Hippocampal formation (tissue), 2 donors: ENCODE measurements at regions not wholly inside any gene's neighbourhood (a gene's known extent, or its start where the extent isn't known, plus 50 kb on each side); places are given as distances from the start of the nearest gene placed in this dataset.

Experiments used
- DNase-seq, 2 donors: peaks; one replicate each; lab custom pipeline; 2025; lab: John Stamatoyannopoulos, UW

- no peak for DNase-seq
These were observed 116.6 kb downstream of the GLI2 start for GRCh38 chr2:120852200-120852815.

DNA sequence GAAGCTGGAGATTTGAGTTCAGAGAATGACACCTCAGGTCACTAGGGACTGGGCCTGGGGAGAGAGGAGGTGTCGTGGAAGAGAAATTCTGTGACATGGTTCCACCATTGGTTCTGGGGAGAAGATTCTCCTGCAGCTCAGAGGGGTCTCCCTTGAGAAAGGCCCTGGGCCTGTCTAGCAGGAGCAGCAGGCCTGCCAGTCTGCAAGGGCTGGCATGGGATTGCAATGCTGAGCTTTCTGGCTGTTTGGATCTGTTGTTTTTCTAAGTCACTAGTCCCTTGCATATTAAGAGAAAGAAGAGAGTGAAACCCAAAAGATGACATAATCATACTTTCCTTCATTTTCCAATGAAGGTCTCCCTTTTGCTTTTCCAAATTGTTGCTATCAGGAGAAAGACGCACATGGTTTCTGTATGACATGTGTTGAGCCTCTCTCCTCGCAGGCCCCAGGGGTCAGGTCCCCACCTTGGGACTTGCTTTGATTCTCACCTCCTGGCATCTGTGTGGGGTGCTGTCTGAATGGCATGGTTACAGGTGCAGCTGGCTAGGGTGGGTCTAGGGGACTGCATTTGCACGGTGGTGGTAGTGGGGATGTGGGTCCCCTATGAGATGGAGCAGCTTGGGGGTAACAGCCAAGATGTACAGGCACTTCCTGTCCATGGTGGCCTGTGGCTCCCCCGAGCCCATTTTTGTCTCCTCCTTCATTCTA, 117.8 kb downstream of the GLI2 start:
- DNase-seq, result no peak

GRCh38 chr2:120854014-120854620, 118.4 kb downstream of the GLI2 start:
- DNase-seq, result no peak

GRCh38 chr2:120854766-120855530, 119.3 kb downstream of the GLI2 start:
- DNase-seq, result no peak

DNA sequence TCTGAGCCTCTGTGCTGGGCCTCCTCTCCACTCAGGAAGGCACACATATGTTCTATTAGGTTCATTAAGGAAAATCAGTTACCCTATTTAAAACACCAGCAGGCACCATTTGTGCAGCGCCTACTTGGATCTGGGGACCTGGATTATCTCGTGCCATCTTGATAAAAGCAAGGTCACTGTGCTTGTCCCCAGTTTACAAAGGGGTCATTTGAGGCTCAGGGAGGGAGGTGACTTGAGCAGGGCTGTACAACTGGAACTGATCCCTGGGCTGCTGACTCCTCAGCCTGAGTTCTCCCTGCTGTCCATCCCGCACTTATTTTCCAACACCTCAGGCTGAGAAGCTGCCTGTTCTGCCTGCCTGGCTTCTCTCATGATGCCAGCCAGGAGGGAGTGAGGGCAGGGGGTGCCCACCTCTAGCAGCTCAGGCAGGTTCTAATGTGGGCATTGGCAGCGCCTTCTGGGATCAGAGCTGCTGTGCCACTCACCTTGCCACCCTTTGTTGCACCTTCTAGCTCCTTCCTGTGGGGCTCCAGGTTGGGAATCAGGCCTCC, 120.3 kb downstream of the GLI2 start:
- DNase-seq, result no peak

DNA sequence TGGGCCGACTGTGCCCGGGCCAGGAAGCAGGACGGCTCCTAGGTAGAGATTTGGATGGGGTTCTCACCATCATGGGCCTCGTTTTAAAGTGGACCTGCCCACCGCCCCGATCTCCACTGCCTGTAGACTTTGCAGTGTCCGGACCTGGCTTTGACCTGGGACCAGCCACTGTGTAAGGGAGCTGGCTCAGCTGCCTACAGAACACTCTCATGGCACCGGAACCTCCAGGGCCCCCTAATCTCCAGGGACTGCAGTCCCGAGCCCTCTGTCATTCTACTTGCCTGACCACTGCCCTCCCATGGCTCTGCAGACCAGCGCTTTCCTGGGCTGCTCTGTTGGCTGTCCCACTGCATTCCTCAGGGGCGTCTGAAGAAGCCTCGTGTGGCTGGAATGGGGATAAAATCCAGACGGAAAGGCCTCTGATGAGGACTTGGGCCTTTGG, 120.8 kb downstream of the GLI2 start:
- DNase-seq, result no peak

- no peak for DNase-seq
These were observed 121.8 kb downstream of the GLI2 start for GRCh38 chr2:120857422-120857821.

GRCh38 chr2:120857931-120858330, 122.3 kb downstream of the GLI2 start:
- no peak for DNase-seq

- DNase-seq, result peak; percentile 48
These were observed 122.9 kb downstream of the GLI2 start for GRCh38 chr2:120858361-120859106.

GRCh38 chr2:120859128-120859527, 123.5 kb downstream of the GLI2 start:
- no peak for DNase-seq

DNA sequence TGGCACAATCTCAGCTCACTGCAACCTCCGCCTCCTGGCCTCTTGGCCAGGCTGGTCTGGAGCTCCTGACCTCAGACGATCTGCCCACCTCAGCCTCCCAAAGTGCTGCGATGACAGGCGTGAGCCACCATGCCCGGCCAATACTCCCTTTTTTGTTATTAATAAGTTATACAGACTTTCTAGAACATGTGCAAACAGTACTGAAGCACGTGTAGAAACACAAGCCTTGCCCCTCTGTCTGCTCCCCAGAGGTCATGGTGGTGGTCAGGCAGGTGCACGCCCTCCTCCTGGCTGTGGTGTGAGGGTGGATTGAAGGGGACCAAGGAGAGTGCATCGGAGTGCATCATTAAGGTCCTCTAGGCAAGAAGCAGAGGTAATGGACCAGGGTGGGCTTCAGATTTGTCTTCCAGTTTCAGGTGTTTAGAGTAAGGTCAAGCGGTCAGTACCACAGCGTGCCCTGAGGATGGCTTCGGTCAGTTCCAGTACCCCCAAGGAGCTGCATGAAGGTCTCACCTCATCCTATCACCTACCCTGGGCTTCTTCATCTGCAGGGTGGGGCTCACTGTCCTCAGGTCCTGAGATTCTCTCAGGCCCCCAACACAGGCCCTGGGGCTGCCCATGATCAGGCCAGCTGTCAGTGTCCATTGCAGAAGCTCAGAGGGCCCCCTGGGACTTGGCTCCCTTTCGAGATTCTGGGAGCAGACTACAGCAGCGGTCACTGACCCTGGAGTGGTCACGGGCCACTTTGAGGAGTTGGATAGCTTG, 124.3 kb downstream of the GLI2 start:
- DNase-seq, result no peak

DNA sequence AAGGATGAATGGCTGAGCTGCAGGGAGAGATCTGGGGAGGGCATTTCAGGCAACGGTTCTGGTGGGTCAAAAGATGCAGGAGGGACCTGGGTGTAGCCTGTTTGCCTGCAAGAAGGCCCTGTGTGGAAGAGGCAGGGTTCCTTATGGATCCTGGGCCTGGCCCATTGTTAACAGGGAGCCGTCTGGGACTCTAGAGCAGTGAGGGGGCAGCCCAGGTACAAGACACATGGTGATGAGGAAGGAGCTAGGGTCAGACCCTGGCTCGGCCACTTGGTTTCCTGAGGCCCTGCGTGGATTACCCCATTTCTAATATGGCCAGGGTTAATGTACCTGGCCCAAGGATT, 124.9 kb downstream of the GLI2 start:
- DNase-seq, result no peak

GRCh38 chr2:120861191-120861575, 125.5 kb downstream of the GLI2 start:
- DNase-seq, result no peak

DNA sequence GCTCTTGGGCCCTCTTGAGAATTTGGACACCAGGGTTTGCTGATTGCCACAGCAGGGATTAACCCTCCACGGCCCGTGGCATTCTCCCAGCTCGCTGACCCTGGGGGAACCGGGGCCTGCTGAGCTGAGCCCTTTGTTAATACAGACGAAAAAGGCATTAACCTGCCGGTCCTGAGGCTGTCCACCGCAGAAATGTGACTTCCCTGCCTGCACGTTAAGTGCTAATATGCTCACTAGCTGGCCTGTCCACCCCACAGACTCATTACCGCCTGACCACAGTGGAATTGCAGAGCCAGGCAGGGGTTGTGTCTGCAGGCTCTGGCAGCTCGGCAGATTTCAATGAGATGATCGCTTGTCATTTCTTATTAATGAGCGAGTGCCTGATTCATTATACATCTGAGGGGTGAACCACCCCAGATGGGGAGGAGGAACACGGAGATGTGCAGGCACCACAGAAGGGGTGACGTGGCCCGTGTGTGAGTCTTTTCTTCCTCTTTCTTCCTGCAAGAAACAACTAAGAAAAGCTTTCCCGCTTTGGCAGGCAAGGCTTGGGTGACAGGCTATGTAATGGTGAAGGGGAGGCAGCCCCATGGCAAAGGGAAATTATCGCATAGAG, 126.0 kb downstream of the GLI2 start:
- no peak for DNase-seq

DNA sequence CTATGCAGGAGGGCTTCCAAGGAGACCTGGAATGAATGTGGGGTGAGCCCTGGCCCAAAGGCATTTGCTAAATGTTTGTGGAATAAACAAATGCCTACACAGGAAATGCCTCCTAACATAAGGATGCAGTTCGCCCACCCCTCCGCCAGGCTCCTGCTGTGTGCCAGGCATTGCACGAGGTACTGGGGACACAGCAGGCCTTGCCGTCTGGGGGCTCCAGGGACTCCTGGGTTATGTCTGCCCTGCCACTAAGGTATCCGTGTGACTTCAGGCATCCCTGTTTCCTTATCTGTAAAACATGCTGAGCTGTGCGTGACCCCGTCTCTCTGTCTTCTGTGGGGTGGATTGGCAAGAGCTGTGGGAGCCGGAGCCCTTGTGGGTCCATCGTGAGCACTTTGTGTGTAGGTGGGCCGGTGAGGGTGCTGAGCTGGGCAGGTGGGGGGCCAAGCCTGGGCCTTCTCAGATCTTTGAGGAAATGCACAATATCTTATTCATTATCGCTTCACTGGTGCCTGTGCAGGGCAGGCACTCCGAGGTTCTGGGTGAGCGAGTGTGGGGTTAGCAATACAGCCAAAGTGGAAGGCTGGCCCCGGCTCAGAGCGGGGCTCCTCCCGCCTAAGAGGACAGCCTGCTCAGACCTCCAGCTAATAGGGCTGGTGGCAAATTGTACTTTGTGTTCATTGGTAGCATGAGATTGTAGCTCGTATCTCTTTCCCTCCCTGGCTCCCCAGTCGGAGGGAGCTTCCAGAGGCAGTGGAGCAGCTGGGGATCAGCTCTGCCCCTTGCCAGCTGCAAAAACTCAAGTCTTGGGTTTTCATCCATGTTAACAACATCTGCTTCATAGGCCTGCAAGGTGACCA, 126.8 kb downstream of the GLI2 start:
- DNase-seq, result no peak

- no peak for DNase-seq
These were observed 127.5 kb downstream of the GLI2 start for GRCh38 chr2:120863146-120863545.

GRCh38 chr2:120863661-120864320, 128.1 kb downstream of the GLI2 start:
- DNase-seq, result no peak

DNA sequence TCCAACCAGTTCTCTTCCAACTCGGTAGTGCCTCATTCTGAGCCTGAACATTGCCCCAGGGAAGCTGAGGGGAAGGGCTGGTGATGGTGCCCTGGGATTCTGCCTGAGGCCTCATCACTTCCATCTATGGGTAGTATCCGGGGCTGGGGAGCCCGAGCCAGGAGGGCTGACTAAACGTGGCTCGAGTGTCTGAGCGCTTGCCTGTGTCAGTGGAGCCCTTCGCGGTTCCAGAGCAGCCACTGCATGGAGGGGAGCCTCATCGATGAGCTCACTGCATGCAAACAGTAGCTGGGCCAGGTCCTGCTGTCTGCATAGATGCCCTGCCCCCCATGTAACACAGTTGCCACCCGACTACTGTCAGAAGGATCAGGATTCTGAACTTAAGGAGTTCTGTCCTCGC, 129.3 kb downstream of the GLI2 start:
- no peak for DNase-seq

- no peak for DNase-seq
These were observed 130.0 kb downstream of the GLI2 start for GRCh38 chr2:120865656-120866055.
